ENCODE measurements at regions not wholly inside any gene's neighbourhood (a gene's known extent, or its start where the extent isn't known, plus 50 kb on each side); places are given as distances from the start of the nearest gene placed in this dataset.

- TF ChIP-seq, protein P1, sequence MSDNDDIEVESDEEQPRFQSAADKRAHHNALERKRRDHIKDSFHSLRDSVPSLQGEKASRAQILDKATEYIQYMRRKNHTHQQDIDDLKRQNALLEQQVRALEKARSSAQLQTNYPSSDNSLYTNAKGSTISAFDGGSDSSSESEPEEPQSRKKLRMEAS (CRISPR knock-in tag; IDR thresholded peaks at IDR 0.05), result no peak
- no peak for TF ChIP-seq IRF1 (CRISPR knock-in tag; IDR thresholded peaks at IDR 0.05)
- no peak for TF ChIP-seq IRF2 (CRISPR knock-in tag; IDR thresholded peaks at IDR 0.05; ENCODE audit: borderline replicate concordance, low read depth)
- TF ChIP-seq ZNF281 (CRISPR knock-in tag; IDR thresholded peaks at IDR 0.05), result no peak
- no peak for TF ChIP-seq CTCF (IDR thresholded peaks at IDR 0.05)
- no peak for TF ChIP-seq USF2 (CRISPR knock-in tag; IDR thresholded peaks at IDR 0.05)
- TF ChIP-seq, protein P2, sequence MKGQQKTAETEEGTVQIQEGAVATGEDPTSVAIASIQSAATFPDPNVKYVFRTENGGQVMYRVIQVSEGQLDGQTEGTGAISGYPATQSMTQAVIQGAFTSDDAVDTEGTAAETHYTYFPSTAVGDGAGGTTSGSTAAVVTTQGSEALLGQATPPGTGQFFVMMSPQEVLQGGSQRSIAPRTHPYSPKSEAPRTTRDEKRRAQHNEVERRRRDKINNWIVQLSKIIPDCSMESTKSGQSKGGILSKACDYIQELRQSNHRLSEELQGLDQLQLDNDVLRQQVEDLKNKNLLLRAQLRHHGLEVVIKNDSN (CRISPR knock-in tag; IDR thresholded peaks at IDR 0.05), result no peak
Observed at GRCh38 chr14:29316936-29317335, 550.3 kb downstream of the FOXG1 start.

Measured in WTC11 (cell line).